DMS114 treated with DMSO at 0.1 percent for 48 hours (cell line): ENCODE measurements at regions not wholly inside any gene's neighbourhood (a gene's known extent, or its start where the extent isn't known, plus 50 kb on each side); places are given as distances from the start of the nearest gene placed in this dataset.
"Not testable (repeated sequence)": the region's sequence is repeated elsewhere in the genome, so short reads cannot be mapped to it uniquely, and the experiment has no call there.

Experiments used
- DNase-seq: peaks from one replicate; lab custom pipeline; 2025; ENCODE audit not compliant: unreplicated experiment; lab: John Stamatoyannopoulos, UW

DNA sequence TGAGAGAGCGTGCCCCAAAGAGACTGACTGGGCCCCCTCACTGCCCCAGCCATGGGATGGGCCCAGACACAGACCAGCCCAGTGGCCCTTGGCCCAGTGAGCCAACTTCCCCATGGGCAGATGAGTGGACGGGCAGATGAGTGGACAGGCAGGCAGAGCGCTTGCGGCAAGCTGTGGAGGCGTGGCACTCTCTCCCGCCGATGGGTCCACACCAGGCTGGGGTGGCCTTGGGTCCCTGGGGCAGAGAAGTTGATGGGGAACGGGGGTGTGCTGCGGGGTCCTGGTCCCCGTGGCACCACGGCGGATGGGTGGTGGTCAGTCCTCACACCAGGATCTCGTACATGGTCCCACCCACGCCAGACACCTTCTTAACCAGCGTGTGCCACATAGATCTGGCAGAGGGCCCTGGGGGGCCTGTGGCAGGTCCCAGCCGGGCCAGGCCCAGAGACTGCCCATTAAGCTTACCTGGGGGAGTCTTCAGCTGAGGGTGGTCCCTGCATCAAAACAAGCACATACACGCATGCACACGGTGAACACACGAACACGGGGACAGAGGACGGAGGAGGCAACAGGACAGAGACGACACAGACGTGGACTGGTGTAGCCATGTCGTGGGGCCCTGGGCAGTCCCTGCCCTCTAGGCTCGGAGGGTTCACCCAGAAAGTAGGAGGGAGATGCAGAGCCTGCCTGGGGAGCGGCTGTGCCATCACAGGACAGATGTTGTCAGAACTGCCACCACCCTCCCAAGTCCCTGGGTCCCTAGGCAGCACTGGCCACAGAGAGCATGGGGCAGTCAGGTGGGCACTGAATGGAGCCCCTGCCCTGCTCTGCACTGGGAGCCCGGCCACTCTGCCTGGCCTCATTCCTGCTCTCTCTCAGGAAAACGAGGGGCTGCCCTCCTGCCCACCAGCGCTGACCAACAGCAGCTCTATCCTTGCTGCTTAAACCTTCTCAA lies 182.2 kb downstream of the IGLL1 start:
- DNase-seq, result no peak

DNA sequence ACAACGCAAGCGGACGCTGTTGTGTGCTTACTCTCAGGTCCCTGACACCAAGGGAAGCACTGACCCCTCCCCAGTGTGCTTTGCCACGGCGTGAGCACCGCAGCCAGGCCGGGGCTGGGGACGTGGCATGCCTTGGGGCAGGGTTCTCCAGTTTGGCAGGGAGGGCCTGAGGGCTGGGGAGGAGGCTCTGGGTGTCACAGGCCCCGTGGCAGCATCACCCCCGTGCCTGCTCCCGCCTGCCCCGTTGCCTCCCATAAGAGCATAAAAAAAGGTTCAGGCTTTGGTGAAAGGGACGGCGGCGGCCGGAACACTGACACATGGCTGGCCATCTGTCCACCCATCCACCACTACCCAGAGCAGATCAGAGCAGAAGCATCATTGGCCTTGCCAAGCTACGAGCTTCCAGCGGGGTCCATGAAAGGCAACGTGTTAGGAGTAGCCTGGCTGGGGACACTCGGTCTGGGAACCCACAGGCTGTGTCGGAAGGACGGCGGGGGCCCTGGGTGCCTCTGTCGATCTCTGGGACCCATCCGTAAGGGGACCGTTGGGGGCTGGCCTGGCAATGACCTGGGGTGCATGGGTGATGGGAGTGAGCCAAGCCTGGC lies 183.0 kb downstream of the IGLL1 start:
- no peak for DNase-seq

GRCh38 chr22:23396362-23397007 lies 183.6 kb downstream of the IGLL1 start:
- DNase-seq, result no peak

DNA sequence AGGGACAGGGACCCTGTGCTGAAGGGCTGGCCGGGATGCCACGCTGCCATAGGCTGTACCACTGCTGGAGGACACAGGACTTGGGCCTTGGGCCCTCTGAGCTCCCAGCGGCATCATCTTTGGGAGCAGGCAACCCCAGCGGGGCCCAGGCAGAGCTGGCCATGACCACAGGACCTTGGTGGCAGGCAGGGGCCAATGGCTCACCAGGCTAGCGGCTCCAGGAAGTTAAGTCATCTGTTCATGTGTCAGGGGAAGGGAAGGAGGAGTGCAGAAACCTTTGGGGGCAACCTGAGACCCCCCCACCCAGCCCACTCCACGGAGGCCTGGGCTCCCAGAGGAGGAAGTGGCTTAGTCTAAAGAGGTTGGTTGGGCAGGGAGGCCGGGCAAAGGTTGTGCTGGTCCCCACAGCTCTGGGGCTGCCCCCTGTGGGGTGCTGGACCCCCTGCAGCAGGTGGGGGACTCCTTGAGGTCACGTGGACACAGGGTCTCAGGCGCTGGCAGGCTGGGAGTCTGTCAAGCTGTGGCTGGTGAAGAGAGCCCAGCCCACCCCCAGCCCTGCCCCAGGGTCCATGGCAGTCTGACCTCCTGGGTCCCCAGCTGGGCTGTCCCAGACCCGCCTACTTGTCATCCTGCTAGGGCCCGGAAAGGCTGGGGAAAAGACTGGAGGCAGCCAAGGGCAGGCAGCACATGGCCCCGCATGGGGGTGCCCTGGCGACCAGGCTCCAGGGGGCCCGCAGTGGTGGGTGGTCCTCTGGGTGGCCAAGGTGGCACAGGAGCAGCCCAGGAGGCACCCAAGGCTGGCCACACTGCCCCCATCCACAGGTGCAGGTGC lies 184.3 kb downstream of the IGLL1 start:
- DNase-seq, result no peak

DNA sequence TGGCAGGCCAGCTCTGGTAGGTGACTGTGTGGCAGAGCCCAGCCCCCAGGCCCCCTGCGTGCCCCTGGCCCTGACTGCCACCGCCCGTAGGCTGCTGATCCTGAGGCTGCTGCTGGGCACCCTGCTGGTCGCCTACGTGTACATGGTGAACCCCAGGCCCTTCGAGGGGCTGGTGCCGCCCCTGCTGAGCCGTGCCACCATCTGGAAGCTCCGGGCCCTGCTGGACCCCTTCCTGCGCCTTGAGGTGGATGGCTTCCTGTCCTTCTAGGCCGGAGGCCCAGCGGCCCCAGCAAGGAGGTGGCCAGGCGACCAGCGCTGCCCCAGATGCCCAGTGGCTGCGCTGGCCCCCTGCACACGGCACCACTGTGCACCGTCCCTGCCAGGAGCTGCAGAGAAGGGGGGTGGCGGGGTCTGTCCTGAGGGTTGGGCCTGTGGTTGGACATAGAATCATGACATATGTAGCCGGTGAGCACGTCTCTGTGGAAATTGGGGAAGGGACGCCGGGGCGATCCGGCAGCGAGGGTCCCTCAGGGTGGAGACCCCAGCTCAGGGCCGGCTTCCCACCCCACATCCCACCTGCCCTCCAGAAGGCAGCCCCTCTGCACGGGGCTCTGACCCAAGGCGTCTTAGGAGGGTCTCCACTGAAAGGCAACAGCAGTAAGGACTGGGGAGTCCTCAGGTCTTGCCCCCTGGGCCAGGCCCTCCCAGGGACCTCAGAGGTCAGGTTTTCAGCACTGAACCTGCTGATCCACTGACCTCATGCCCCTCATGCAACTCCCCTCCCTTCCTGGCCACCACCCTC lies 185.4 kb downstream of the IGLL1 start:
- no peak for DNase-seq

GRCh38 chr22:23393721-23394320 lies 186.3 kb downstream of the IGLL1 start:
- no peak for DNase-seq

DNA sequence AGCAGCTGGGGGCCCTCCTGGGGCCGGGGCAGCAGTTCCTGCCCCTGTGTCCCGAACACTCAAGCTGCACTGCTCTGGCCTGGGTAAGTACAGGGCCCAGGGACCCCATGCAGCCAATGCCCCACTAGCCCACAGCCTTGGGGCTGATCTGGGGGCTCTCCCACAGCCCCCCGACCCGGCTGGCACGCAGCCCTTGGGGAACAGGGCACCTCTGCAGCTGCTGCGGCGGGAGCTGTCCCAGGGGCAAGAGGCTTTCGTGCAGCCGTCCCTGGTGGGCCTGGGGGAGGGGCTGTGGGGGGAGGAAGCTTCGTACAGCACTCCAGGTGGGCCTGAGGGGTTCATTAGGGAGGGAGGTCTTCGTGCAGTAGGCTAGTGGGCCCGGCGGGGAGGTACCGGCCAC lies 186.9 kb downstream of the IGLL1 start:
- DNase-seq, result not testable (repeated sequence)

DNA sequence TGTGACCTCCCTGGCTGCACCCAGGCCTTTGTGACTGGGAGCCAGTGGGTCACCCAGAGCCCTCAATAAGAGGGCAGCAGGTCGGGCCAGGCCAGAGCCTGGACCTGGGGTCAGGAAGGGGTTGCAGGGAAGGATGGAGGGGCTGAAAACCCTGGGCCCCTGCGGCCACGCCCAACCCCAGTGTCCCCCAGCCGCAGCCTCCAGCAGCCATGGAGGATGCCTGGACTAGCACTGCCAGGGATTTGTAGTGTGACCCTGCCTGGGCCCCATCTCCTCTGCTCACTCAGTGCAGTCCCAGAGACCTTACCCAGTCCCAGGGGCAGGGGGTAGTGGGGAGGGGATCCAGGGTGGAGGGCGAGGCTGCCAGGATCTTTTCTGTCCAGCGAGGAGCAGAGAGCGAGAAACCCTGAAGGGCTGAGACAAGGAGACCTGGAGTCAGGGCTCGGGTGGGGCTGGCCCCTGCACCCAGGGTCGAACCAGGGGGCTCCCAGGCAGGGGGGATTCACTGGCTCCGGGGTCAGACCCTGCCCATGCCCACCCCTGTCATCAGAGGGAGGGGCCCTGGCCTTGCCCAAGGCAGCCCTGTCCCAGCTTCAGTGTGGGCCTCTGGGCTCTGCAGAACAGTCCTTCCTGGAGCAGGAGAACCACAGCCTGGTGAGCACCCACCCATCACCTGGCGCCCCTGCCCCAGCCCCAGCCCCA lies 187.5 kb downstream of the IGLL1 start:
- no peak for DNase-seq

GRCh38 chr22:23391022-23391421 lies 189.1 kb downstream of the IGLL1 start:
- DNase-seq, result no peak

DNA sequence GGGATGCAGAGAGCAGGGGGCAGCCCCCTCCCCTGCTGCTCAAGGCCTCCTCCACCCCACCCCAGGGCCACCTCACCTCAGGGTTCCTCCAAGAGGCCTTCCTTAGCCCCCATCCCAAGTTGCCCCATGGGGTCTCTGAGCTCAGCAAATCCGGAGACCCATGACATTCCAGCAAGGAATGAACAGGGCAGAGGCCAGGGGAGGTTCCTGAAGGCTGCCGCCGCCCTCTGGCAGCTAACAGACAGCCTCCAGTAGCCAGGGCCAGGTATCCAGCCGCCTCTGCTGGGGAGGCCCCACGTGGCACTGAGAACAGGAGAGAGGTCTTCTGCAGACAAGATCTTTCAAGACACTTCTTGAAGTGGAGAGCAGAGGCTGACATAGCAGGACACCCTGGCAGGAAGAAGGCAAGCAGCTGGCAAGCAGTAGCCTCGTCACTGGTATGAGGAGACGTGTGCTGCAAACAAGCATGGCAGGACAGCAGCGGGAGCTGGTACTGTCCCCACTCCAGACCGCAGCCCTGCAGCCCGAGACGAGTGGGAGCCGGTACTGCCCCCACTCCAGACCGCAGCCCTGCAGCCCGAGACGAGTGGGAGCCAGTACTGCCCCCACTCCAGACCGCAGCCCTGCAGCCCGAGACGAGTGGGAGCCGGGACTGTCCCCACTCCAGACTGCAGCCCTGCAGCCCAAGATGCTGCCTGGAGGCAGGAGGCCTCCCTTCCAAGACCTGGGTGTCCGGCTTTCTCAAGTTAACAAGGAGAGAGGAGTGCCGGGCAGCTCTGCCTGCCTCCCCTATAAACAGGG lies 190.6 kb downstream of the IGLL1 start:
- DNase-seq, result no peak

DNA sequence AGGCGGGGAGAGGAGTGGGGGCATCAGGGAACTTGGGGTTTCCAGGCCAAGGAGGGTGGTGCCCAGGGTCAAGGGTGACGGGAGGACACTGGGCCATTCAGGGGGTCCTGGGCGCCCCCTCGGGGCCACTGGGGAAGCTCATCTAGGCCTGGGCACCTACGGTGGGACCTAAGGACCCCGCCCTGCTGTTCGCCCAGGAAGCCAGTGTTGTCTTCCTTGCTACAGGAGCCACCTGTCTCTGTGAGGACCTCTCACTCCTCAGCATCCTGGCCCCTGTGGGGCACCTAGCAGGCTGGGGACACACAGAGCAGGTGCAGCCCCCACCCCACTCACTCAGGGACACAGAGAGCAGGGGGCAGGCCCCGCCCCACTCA lies 191.6 kb downstream of the IGLL1 start:
- no peak for DNase-seq

DNA sequence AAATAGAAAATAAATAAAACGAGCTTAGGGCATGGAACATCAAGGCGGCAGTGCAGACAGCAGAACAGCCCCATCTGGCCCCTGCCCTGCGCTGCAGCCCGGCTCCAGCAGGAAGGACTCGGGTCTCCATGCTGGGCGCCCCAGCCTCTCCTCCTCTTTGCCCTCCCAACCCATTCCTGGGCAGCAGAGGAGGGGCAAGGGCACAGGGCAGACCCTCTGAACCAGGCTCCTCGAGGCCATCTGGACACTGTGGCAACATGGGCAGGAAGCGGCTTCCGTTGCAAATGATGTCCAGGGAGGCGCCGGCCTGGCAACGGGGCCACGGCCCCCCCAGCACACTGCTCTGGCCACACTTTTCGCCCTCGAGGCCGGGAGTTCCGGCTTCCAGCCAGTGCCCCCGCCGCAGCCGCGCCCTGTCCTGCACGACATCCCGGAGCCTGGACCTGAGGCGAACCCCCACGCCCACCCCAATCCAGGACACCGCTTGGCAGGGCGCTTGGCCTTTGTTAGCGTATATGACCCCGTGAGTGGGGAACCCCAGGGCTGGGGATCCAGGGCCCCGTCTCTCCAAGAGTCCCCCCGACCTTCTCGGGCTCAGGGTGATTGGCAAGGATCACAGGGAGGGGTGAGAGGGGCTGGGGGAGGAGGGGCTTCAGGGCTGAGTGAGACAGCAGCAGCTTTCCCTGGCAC lies 192.1 kb downstream of the IGLL1 start:
- no peak for DNase-seq

DNA sequence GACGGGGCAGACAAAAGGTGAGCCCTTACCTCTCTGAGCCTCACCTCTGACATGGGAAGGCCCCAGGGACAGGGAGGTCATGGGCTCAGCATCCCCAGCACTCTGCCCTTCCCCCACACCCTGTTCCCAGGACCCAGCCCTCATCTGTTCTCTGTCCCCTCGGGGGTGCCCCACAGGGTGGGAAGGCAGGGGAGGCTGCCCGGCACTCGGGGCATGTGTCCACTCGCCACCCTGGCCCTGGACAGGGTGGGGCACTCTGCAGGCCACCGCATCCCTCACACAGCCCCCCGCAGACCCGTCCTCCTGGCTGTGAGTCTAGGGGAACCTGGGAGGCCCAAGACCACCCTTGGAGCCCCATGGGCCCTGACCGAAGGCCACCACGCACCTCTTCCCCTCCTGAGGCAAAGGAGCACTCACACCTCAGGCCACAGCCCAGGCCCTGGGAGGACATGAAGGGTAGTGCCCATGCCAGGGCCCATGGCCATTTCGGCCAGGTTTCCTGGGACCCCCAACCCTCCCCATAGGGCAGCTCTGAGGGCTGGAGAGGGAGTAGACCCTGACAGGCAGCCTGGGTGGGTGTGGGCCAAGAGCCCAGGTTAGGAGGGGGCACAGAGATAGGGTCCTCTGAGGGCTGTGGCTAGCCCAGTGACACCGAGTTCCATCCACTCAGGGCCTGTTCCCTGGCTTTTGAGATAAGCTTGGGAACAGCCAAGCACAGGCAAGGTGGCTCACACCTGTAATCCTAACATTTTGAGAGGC lies 193.1 kb downstream of the IGLL1 start:
- DNase-seq, result no peak

- DNase-seq, result peak; percentile 39
Measured at GRCh38 chr22:23385678-23386631, 194.1 kb downstream of the IGLL1 start.

DNA sequence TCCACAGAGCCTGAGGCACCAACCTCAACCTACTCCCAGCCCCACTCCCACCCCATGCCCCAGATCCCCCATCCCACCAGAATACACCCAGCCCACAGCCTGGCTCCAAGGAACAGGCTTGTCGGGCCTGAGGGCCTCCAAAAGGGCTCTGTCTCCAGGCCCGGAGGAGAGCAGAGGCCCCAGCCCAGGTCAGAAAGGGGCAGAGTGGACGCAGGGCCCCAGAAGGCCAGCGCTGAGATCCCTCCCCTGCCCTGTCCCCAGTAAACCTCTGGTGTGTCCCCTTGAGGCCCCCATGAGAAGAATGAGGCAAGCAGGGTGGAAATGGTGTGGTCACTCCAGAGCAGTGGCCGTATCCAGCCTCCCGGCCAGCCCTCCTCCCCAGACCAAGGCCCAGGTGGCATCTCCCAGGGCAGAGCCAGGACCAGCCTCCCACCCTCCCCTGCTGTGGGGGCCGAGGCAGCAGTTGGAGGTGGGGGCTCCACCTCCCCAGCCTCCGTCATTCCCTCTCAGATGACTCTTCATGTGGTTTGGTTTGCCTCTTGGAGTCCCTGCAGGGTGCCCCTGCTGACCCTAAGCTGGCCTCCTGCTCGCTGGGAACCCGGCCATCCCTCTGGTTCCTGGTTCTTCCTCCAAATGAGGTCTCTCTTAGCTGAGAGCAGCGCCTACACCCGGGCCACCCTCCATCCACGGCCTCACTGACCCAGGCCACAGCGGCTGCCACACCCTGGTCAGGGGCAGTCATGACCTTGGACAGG lies 195.0 kb downstream of the IGLL1 start:
- DNase-seq, result no peak
